PC-3 (cell line): ENCODE measurements at regions not wholly inside any gene's neighbourhood (a gene's known extent, or its start where the extent isn't known, plus 50 kb on each side); places are given as distances from the start of the nearest gene placed in this dataset.
A peak's percentile ranks its signal among the peaks of the same experiment; 100 is the strongest.

Experiments
- ATAC-seq: fragments of 200-7000 bp; cut with Tn5 transposase; 2 replicates; pipeline ENCODE4 v1.9.1; 2020; ENCODE audit warnings: mild to moderate bottlenecking, moderate library complexity
- BruUV-seq: library from RNA; stranded (reverse); fragments of 400-500 nt; replicated peaks from 2 replicates; lab custom pipeline; 2021; lab: Mats Ljungman, UMichigan
- CTCF ChIA-PET: fragments of 300-600 bp; sonication (Branson Sonifier 250); formaldehyde crosslinking; loops from one replicate; lab custom pipeline; 2022; ENCODE audit warnings: antibody characterized with exemption; lab: Charles Lee
- POLR2A ChIA-PET: fragments of 300-600 bp; sonication (Branson Sonifier 250); formaldehyde crosslinking; loops from one replicate; lab custom pipeline; 2022; ENCODE audit warnings: antibody characterized with exemption; ENCODE audit not compliant: unreplicated experiment; lab: Charles Lee
- DNase-seq: peaks from one replicate; pipeline ENCODE4 v3.0.0-alpha.2; 2015
- H2AFZ ChIP-seq: fragments of 300-600 bp; sonication (generic); 2 replicates; pipeline ENCODE4 v1.6.0; 2016; ENCODE audit warnings: antibody characterized with exemption, low read length
- H3F3A ChIP-seq: fragments of 300-600 bp; sonication (generic); one replicate; pipeline ENCODE4 v1.6.0; 2017; ENCODE audit warnings: antibody characterized with exemption, low read length, control low read depth, mild to moderate bottlenecking; ENCODE audit not compliant: unreplicated experiment
- H3K27ac ChIP-seq: fragments of 300-600 bp; sonication (generic); 2 replicates; pipeline ENCODE4 v1.5.1; 2016; ENCODE audit warnings: mild to moderate bottlenecking, low read length
- H3K27me3 ChIP-seq: fragments of 300-600 bp; sonication (generic); 2 replicates; pipeline ENCODE4 v1.6.1; 2016; ENCODE audit warnings: low read length, mixed read lengths
- H3K36me3 ChIP-seq: fragments of 300-600 bp; sonication (generic); 2 replicates; pipeline ENCODE4 v1.6.1; 2016; ENCODE audit warnings: low read depth, mixed run types, low read length, mixed read lengths
- H3K4me1 ChIP-seq: fragments of 300-600 bp; sonication (generic); 2 replicates; pipeline ENCODE4 v1.5.1; 2016; ENCODE audit warnings: low read length; ENCODE audit not compliant: insufficient read depth
- H3K4me2 ChIP-seq: fragments of 300-600 bp; sonication (generic); 2 replicates; pipeline ENCODE4 v1.6.0; 2016; ENCODE audit warnings: low read length
- H3K4me3 ChIP-seq: fragments of 300-600 bp; sonication (generic); 2 replicates; pipeline ENCODE4 v1.5.1; 2016; ENCODE audit warnings: mild to moderate bottlenecking, low read length, mixed read lengths
- H3K79me2 ChIP-seq: fragments of 300-600 bp; sonication (generic); 2 replicates; pipeline ENCODE4 v1.6.1; 2017; ENCODE audit warnings: low read length, mixed read lengths
- H3K9ac ChIP-seq: fragments of 300-600 bp; sonication (generic); 2 replicates; pipeline ENCODE4 v1.6.0; 2016; ENCODE audit warnings: mild to moderate bottlenecking, low read length
- H3K9me2 ChIP-seq: fragments of 300-600 bp; sonication (generic); replicated peaks from 2 replicates; pipeline ENCODE4 v1.6.1; 2016; ENCODE audit warnings: mixed run types, low read length, mixed read lengths
- H3K9me3 ChIP-seq: fragments of 300-600 bp; sonication (generic); 2 replicates; pipeline ENCODE4 v1.6.1; 2016; ENCODE audit warnings: low read length, mixed read lengths
- H4K20me1 ChIP-seq: fragments of 300-600 bp; sonication (generic); 2 replicates; pipeline ENCODE4 v1.6.1; 2016; ENCODE audit warnings: low read length, mixed read lengths
- CTCF ChIP-seq: fragments of 300-600 bp; sonication (generic); conservative IDR thresholded peaks from 2 replicates; pipeline ENCODE4 v1.5.1; 2017; ENCODE audit warnings: antibody characterized with exemption, low read depth, mild to moderate bottlenecking, low read length
- EZH2 ChIP-seq: fragments of 300-600 bp; sonication (generic); IDR thresholded peaks from one replicate; pipeline ENCODE4 v1.6.1; 2017; ENCODE audit warnings: antibody characterized with exemption, mild to moderate bottlenecking, low read length; ENCODE audit not compliant: unreplicated experiment
- EZH2phosphoT487 ChIP-seq: fragments of 300-600 bp; sonication (generic); IDR thresholded peaks from 2 replicates; pipeline ENCODE4 v1.6.1; 2018; ENCODE audit warnings: mild to moderate bottlenecking, antibody characterized with exemption, low read length, borderline replicate concordance
- intact Hi-C: fragments of 100-400 bp; cut with micrococcal nuclease; formaldehyde crosslinking; loops from 2 replicates; pipeline ENCODE4 v1.9.0; 2023

- H3K9me3 ChIP-seq: peaks cover 9% of the 10 kb centered on the region; the same call in 1 of the 2 replicates
- no peaks in the 10 kb centered on the region for H3K9me2 ChIP-seq
- H3K4me1 ChIP-seq: peaks cover 25% of the 10 kb centered on the region
- POLR2A ChIA-PET: interaction anchor here (0.6 kb wide), 1 partner anchor 11 kb away, joined by 7 read pairs; no protein-coding TSS in a partner anchor
- peak overlapping the region; percentile 83 for H3K4me2 ChIP-seq
- CTCF ChIA-PET: no interaction called here
- no peaks in the 10 kb centered on the region for H4K20me1 ChIP-seq
- TSS peak; percentile 69 for BruUV-seq
- H3K36me3 ChIP-seq: peaks cover 12% of the 10 kb centered on the region; the same call in 1 of the 2 replicates
- intact Hi-C loops: no loop called here
- H3K27ac ChIP-seq: peak overlapping the region; percentile 56
- DNase-seq (peak; percentile 89), ATAC-seq (peak; percentile 77)
- H3K27me3 ChIP-seq: no peaks in the 10 kb centered on the region
- H2AFZ ChIP-seq: peak overlapping the region; percentile 95
- H3K79me2 ChIP-seq: no peaks in the 10 kb centered on the region
- no peaks in the 10 kb centered on the region for H3F3A ChIP-seq
- TF ChIP-seq EZH2: no peak
- peak overlapping the region; percentile 91 for H3K9ac ChIP-seq
- peak overlapping the region; percentile 78 for H3K4me3 ChIP-seq
These were observed 88.0 kb upstream of the RPRML start for GRCh38 chr17:47066841-47067682.

GRCh38 chr17:47066095-47066494, 87.0 kb upstream of the RPRML start:
- H3K9me3 ChIP-seq: peaks cover 9% of the 10 kb centered on the region; the same call in 1 of the 2 replicates
- H3K79me2 ChIP-seq: no peaks in the 10 kb centered on the region
- no peak overlapping the region for H2AFZ ChIP-seq
- DNase-seq (no peak), ATAC-seq (no peak)
- TF ChIP-seq EZH2 (no peak), EZH2phosphoT487 (no peak), CTCF (no peak)
- H3K9me2 ChIP-seq: no peaks in the 10 kb centered on the region
- 0 out of 2 replicates have a peak overlapping the region, but pooled peaks have one; percentile 83 for H3K4me2 ChIP-seq
- no peak overlapping the region for H3K4me3 ChIP-seq
- H3K27ac ChIP-seq: no peak overlapping the region
- intact Hi-C loops: no loop called here
- H3K4me1 ChIP-seq: peaks cover 22% of the 10 kb centered on the region
- no peaks in the 10 kb centered on the region for H3K27me3 ChIP-seq
- H4K20me1 ChIP-seq: no peaks in the 10 kb centered on the region
- peaks cover 12% of the 10 kb centered on the region; the same call in 1 of the 2 replicates for H3K36me3 ChIP-seq
- H3K9ac ChIP-seq: no peak overlapping the region
- BruUV-seq: no TSS peak
- POLR2A ChIA-PET: no interaction called here
- CTCF ChIA-PET: no interaction called here
- H3F3A ChIP-seq: no peaks in the 10 kb centered on the region

GRCh38 chr17:47064684-47065083, 85.6 kb upstream of the RPRML start:
- Histone ChIP-seq H4K20me1 (no peaks in the 10 kb centered on the region), H3K4me1 (peaks cover 8% of the 10 kb centered on the region), H3K4me2 (no peak overlapping the region), H3K9ac (no peak overlapping the region), H3K36me3 (peaks cover 12% of the 10 kb centered on the region; the same call in 1 of the 2 replicates), H3K9me3 (peaks cover 9% of the 10 kb centered on the region; the same call in 1 of the 2 replicates), H3K4me3 (no peak overlapping the region), H3K79me2 (no peaks in the 10 kb centered on the region), H3F3A (no peaks in the 10 kb centered on the region), H3K27me3 (no peaks in the 10 kb centered on the region), H3K27ac (no peak overlapping the region), H2AFZ (no peak overlapping the region), H3K9me2 (no peaks in the 10 kb centered on the region)
- no peak for DNase-seq
- intact Hi-C loops: no loop called here
- ATAC-seq: no peak
- ChIA-PET POLR2A (no interaction called here), CTCF (no interaction called here)
- no TSS peak for BruUV-seq
- TF ChIP-seq EZH2phosphoT487 (no peak), CTCF (no peak), EZH2 (no peak)
